GM12878 (cell line): ENCODE measurements at regions not wholly inside any gene's neighbourhood (a gene's known extent, or its start where the extent isn't known, plus 50 kb on each side); places are given as distances from the start of the nearest gene placed in this dataset.

Source experiments
- CTCF ChIP-seq, 3 experiments: IDR thresholded peaks in 2 of 3; conservative IDR thresholded peaks in 1 of 3; 2 replicates each; pipeline ENCODE4 v1.5.1; 2011; ENCODE audit warnings: low read depth in 3 of 3, low read length in 3 of 3, mild to moderate bottlenecking in 3 of 3, control low read depth in 2 of 3, moderate library complexity in 2 of 3, inconsistent platforms in 1 of 3, mixed read lengths in 1 of 3; ENCODE audit not compliant: control insufficient read depth in 2 of 3, insufficient read depth in 1 of 3; ENCODE audit errors: extremely low read depth in 1 of 3
- HDAC2 ChIP-seq: fragments of 200-600 bp; sonication (generic); IDR thresholded peaks from 2 replicates; pipeline ENCODE4 v1.6.1; 2017
- RB1 ChIP-seq: fragments of 450-650 bp; formaldehyde crosslinking; IDR thresholded peaks from 2 replicates; pipeline ENCODE4 v1.6.1; 2017; ENCODE audit warnings: mild to moderate bottlenecking, borderline replicate concordance
- TF ChIP-seq, protein P1 (sequence below): fragments of 450-650 bp; IDR thresholded peaks from 2 replicates; pipeline ENCODE4 v1.6.1; 2017; ENCODE audit warnings: mild to moderate bottlenecking
- TF ChIP-seq, protein P2 (sequence below): IDR thresholded peaks from 2 replicates; pipeline ENCODE4 v1.6.1; 2012; ENCODE audit warnings: low read depth, low read length, improper control_type of control experiment

GRCh38 chrX:127085939-127086338 lies 266.4 kb downstream of the PRR32 start:
- TF ChIP-seq, protein P1, sequence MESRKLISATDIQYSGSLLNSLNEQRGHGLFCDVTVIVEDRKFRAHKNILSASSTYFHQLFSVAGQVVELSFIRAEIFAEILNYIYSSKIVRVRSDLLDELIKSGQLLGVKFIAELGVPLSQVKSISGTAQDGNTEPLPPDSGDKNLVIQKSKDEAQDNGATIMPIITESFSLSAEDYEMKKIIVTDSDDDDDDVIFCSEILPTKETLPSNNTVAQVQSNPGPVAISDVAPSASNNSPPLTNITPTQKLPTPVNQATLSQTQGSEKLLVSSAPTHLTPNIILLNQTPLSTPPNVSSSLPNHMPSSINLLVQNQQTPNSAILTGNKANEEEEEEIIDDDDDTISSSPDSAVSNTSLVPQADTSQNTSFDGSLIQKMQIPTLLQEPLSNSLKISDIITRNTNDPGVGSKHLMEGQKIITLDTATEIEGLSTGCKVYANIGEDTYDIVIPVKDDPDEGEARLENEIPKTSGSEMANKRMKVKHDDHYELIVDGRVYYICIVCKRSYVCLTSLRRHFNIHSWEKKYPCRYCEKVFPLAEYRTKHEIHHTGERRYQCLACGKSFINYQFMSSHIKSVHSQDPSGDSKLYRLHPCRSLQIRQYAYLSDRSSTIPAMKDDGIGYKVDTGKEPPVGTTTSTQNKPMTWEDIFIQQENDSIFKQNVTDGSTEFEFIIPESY: no peak
- TF ChIP-seq CTCF (IDR thresholded peaks at IDR 0.05 in 2 of 3, conservative IDR thresholded peaks at IDR 0.05 in 1 of 3; ENCODE audit: control insufficient read depth in 2 of 3, extremely low read depth in 1 of 3, insufficient read depth in 1 of 3, low read depth in 3 of 3, low read length in 3 of 3): no peak
- no peak for TF ChIP-seq RB1
- TF ChIP-seq HDAC2: no peak
- TF ChIP-seq, protein P2, sequence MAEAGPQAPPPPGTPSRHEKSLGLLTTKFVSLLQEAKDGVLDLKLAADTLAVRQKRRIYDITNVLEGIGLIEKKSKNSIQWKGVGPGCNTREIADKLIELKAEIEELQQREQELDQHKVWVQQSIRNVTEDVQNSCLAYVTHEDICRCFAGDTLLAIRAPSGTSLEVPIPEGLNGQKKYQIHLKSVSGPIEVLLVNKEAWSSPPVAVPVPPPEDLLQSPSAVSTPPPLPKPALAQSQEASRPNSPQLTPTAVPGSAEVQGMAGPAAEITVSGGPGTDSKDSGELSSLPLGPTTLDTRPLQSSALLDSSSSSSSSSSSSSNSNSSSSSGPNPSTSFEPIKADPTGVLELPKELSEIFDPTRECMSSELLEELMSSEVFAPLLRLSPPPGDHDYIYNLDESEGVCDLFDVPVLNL: no peak
